ENCODE measurements at regions not wholly inside any gene's neighbourhood (a gene's known extent, or its start where the extent isn't known, plus 50 kb on each side); places are given as distances from the start of the nearest gene placed in this dataset.

DNA sequence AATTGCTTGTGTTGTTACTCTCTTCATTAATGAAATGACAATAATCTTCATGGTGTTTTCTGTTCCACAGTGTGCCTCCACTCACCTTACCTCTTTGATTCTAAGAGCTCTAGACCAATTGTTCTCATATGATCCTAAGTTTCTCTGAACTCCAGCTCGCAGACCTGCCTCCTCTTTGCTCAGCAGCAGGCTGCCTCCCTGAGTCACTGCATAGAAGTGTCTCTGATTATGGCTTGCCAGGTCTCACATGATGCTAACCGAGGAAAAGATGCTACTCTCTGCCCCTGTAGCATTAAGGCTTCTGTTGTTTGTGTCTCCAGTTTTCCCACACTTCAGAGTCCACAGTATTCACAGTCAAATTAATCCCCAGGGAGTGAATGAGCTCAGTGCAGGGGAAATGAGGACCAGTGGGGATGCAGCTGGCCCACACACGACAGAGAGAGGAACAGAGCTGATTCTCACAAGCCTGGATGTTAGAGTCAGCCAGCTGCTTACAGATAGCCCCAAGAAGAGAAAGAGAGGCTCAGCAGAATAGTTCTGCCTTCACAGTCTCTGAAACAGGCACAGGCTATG lies 145.9 kb upstream of the EGR2 start:
- no peak for DNase-seq
- TF ChIP-seq EZH2phosphoT487 (IDR thresholded peaks at IDR 0.05; ENCODE audit: low read length): no peak
- TF ChIP-seq, protein P1, sequence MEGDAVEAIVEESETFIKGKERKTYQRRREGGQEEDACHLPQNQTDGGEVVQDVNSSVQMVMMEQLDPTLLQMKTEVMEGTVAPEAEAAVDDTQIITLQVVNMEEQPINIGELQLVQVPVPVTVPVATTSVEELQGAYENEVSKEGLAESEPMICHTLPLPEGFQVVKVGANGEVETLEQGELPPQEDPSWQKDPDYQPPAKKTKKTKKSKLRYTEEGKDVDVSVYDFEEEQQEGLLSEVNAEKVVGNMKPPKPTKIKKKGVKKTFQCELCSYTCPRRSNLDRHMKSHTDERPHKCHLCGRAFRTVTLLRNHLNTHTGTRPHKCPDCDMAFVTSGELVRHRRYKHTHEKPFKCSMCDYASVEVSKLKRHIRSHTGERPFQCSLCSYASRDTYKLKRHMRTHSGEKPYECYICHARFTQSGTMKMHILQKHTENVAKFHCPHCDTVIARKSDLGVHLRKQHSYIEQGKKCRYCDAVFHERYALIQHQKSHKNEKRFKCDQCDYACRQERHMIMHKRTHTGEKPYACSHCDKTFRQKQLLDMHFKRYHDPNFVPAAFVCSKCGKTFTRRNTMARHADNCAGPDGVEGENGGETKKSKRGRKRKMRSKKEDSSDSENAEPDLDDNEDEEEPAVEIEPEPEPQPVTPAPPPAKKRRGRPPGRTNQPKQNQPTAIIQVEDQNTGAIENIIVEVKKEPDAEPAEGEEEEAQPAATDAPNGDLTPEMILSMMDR (IDR thresholded peaks at IDR 0.05; ENCODE audit: low read length): no peak
- no peaks in the 10 kb centered on the region for H4K20me1 ChIP-seq (ENCODE audit: insufficient read depth, low read length)
- no peaks in the 10 kb centered on the region for H3K27me3 ChIP-seq (replicated peaks; ENCODE audit: insufficient read depth, low read length)
- no peak overlapping the region for H2AFZ ChIP-seq (ENCODE audit: low read length)
- H3F3A ChIP-seq (ENCODE audit: insufficient read depth, low read length): no peaks in the 10 kb centered on the region
- H3K9me3 ChIP-seq (replicated peaks; ENCODE audit: insufficient read depth, low read length): no peaks in the 10 kb centered on the region
- H3K4me1 ChIP-seq (ENCODE audit: low read length): no peaks in the 10 kb centered on the region
- H3K9ac ChIP-seq (ENCODE audit: low read length): no peak overlapping the region
- H3K27ac ChIP-seq (ENCODE audit: low read length): no peak overlapping the region
- H3K4me2 ChIP-seq (ENCODE audit: low read depth, low read length): no peak overlapping the region
- no peak overlapping the region for H3K4me3 ChIP-seq (ENCODE audit: low read length)
- H3K36me3 ChIP-seq (replicated peaks; ENCODE audit: insufficient read depth, low read length): no peaks in the 10 kb centered on the region
- no peaks in the 10 kb centered on the region for H3K9me2 ChIP-seq (replicated peaks; ENCODE audit: insufficient read depth, low read length)
- H3K79me2 ChIP-seq (ENCODE audit: low read length): no peaks in the 10 kb centered on the region

DNA sequence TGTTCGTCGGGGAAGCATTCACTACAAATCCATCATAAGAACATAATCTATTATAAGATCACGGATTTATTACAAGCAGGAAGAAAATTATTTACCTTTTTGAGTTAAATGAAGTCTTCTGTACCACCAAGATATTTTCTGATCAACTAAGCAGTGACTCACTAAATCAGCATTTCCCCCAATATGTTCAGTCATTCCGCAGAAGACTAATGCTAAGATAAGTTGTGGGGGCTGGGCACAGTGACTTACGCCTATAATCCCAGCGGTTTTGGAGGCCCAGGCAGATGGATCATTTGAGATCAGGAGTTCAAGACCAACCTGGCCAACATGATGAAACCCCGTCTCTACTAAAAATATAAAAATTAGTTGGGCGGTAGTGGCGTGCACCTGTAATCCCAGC lies 144.2 kb upstream of the EGR2 start:
- no peak for DNase-seq
- Histone ChIP-seq H3K27me3 (replicated peaks; ENCODE audit: insufficient read depth, low read length) (no peaks in the 10 kb centered on the region), H3K9me3 (replicated peaks; ENCODE audit: insufficient read depth, low read length) (no peaks in the 10 kb centered on the region), H4K20me1 (ENCODE audit: insufficient read depth, low read length) (no peaks in the 10 kb centered on the region), H3K79me2 (ENCODE audit: low read length) (no peaks in the 10 kb centered on the region), H3K4me2 (ENCODE audit: low read depth, low read length) (no peak overlapping the region), H3K9ac (ENCODE audit: low read length) (no peak overlapping the region), H3F3A (ENCODE audit: insufficient read depth, low read length) (no peaks in the 10 kb centered on the region), H3K9me2 (replicated peaks; ENCODE audit: insufficient read depth, low read length) (no peaks in the 10 kb centered on the region), H2AFZ (ENCODE audit: low read length) (no peak overlapping the region), H3K27ac (ENCODE audit: low read length) (no peak overlapping the region), H3K4me1 (ENCODE audit: low read length) (no peaks in the 10 kb centered on the region), H3K4me3 (ENCODE audit: low read length) (no peak overlapping the region), H3K36me3 (replicated peaks; ENCODE audit: insufficient read depth, low read length) (no peaks in the 10 kb centered on the region)
- no peak for TF ChIP-seq EZH2 (optimal IDR thresholded peaks at IDR 0.05; ENCODE audit: low read depth, low read length)
- no peak for TF ChIP-seq EZH2phosphoT487 (IDR thresholded peaks at IDR 0.05; ENCODE audit: low read length)
- TF ChIP-seq, protein P1 (IDR thresholded peaks at IDR 0.05; ENCODE audit: low read length): no peak

DNA sequence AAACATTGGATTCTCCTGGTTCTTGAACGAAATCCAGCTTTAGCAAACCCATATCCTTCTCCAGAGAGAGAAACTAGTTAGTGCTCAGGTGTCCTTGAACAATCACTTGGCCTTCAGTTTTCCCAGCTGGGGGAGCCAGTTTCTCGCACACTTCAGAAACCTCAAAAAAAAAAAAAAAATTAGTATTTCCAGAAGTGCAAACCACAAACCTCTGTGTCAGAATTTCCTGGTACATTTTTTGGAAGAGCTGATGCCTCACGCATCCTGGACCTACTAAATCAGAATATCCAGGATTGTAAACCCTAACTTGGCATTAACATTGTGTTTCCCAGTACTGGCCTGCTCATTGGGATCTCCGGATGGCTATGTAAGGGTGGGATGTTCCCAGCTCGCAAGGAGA lies 143.4 kb upstream of the EGR2 start:
- Histone ChIP-seq H3K4me2 (ENCODE audit: low read depth, low read length) (no peak overlapping the region), H3F3A (ENCODE audit: insufficient read depth, low read length) (no peaks in the 10 kb centered on the region), H3K27me3 (replicated peaks; ENCODE audit: insufficient read depth, low read length) (no peaks in the 10 kb centered on the region), H4K20me1 (ENCODE audit: insufficient read depth, low read length) (no peaks in the 10 kb centered on the region), H2AFZ (ENCODE audit: low read length) (no peak overlapping the region), H3K9ac (ENCODE audit: low read length) (no peak overlapping the region), H3K36me3 (replicated peaks; ENCODE audit: insufficient read depth, low read length) (no peaks in the 10 kb centered on the region), H3K4me1 (ENCODE audit: low read length) (no peaks in the 10 kb centered on the region), H3K4me3 (ENCODE audit: low read length) (no peak overlapping the region), H3K79me2 (ENCODE audit: low read length) (no peaks in the 10 kb centered on the region), H3K9me2 (replicated peaks; ENCODE audit: insufficient read depth, low read length) (no peaks in the 10 kb centered on the region), H3K27ac (ENCODE audit: low read length) (no peak overlapping the region), H3K9me3 (replicated peaks; ENCODE audit: insufficient read depth, low read length) (no peaks in the 10 kb centered on the region)
- TF ChIP-seq EZH2 (optimal IDR thresholded peaks at IDR 0.05; ENCODE audit: low read depth, low read length): no peak
- TF ChIP-seq, protein P1 (IDR thresholded peaks at IDR 0.05; ENCODE audit: low read length): no peak
- no peak for TF ChIP-seq EZH2phosphoT487 (IDR thresholded peaks at IDR 0.05; ENCODE audit: low read length)
- no peak for DNase-seq
